K562 (cell line): ENCODE measurements at regions not wholly inside any gene's neighbourhood (a gene's known extent, or its start where the extent isn't known, plus 50 kb on each side); places are given as distances from the start of the nearest gene placed in this dataset.

Experiments used
- ATAC-seq: fragments of 200-7000 bp; cut with Tn5 transposase; 3 replicates; pipeline ENCODE4 v1.9.1; 2020; ENCODE audit warnings: moderate library complexity
- BruUV-seq: library from RNA; stranded (reverse); fragments of 400-500 nt; replicated peaks from 2 replicates; lab custom pipeline; 2021; lab: Mats Ljungman, UMichigan
- CTCF ChIA-PET: fragments of 300-600 bp; formaldehyde crosslinking; extraction: SDS; loops from one replicate; lab custom pipeline; 2021; ENCODE audit warnings: low intra/inter-chr PET ratio; lab: Yijun Ruan, JAX
- POLR2A ChIA-PET: fragments of 300-600, 350-650 bp; sonication (Branson Sonifier 250); formaldehyde crosslinking; extraction: SDS; loops from one replicate; lab custom pipeline; 2021; ENCODE audit warnings: antibody characterized with exemption, inconsistent platforms; lab: Yijun Ruan, JAX
- DNase-seq, 4 experiments: peaks; one replicate each; pipeline versions ENCODE4 v3.0.0 to v3.0.0-alpha.2; 2011 to 2018; ENCODE audit warnings: low spot score in 3 of 4, mixed read lengths in 3 of 4; ENCODE audit errors: extremely low read depth in 1 of 4
- FAIRE-seq: peaks from 2 replicates; lab custom pipeline; 2011; peaks lifted over from hg19 to GRCh38; lab: Jason Lieb, UNC
- H2AFZ ChIP-seq: 2 replicates; pipeline ENCODE4 v1.6.0; 2011; ENCODE audit warnings: low read depth, low read length, control low read depth, inconsistent platforms
- H3K27ac ChIP-seq: fragments of 200-600 bp; 3 replicates; pipeline ENCODE4 v1.8.0; 2011; ENCODE audit warnings: low read depth, mild to moderate bottlenecking, control low read depth, inconsistent platforms, low read length, moderate library complexity, mixed read lengths; ENCODE audit errors: extremely low read depth
- H3K27me3 ChIP-seq, 2 experiments: fragments of 300-600 bp in 1 of 2; 2 replicates in 1 of 2; 3 replicates in 1 of 2; pipeline versions ENCODE4 v1.6.0 to v1.8.0; 2011; ENCODE audit warnings: inconsistent platforms in 2 of 2, low read length in 2 of 2, mild to moderate bottlenecking in 1 of 2, mixed read lengths in 1 of 2, moderate library complexity in 1 of 2; ENCODE audit not compliant: control insufficient read depth in 2 of 2, insufficient read depth in 2 of 2
- H3K36me3 ChIP-seq: fragments of 300-600 bp; 3 replicates; pipeline ENCODE4 v1.8.0; 2011; ENCODE audit warnings: mild to moderate bottlenecking, low read length, inconsistent platforms; ENCODE audit not compliant: control insufficient read depth, insufficient read depth
- H3K4me1 ChIP-seq, 2 experiments: fragments of 200-600 bp in 1 of 2; replicated peaks in 1 of 2; 2 replicates in 1 of 2; 3 replicates in 1 of 2; pipeline versions ENCODE4 v1.5.1 to v1.8.0; 2011; ENCODE audit warnings: inconsistent platforms in 2 of 2, low read length in 2 of 2, mild to moderate bottlenecking in 1 of 2, mixed read lengths in 1 of 2, moderate library complexity in 1 of 2; ENCODE audit not compliant: control insufficient read depth in 2 of 2, insufficient read depth in 2 of 2
- H3K4me2 ChIP-seq: 2 replicates; pipeline ENCODE4 v1.6.1; 2011; ENCODE audit warnings: low read length, control low read depth, inconsistent platforms, mixed read lengths; ENCODE audit not compliant: insufficient read depth
- H3K4me3 ChIP-seq: fragments of 200-600 bp; sonication (generic), shearing (Covaris generic); 2 replicates; pipeline ENCODE4 v1.5.1; 2016; ENCODE audit warnings: control low read depth, inconsistent platforms
- H3K79me2 ChIP-seq: fragments of 200-600 bp; 3 replicates; pipeline ENCODE4 v1.8.0; 2011; ENCODE audit warnings: low read length, inconsistent platforms; ENCODE audit not compliant: control insufficient read depth, insufficient read depth
- H3K9ac ChIP-seq, 2 experiments: 2 replicates each; pipeline versions ENCODE4 v1.6.0 to v1.6.1; 2011; ENCODE audit warnings: low read depth in 2 of 2, low read length in 2 of 2, control low read depth in 1 of 2, inconsistent platforms in 1 of 2, mild to moderate bottlenecking in 1 of 2, mixed read lengths in 1 of 2; ENCODE audit not compliant: insufficient read depth in 1 of 2
- H3K9me1 ChIP-seq: one replicate; pipeline ENCODE4 v1.6.0; 2011; ENCODE audit warnings: inconsistent platforms, mild to moderate bottlenecking, low read length, moderate library complexity; ENCODE audit not compliant: control insufficient read depth, insufficient read depth
- H3K9me3 ChIP-seq: replicated peaks from 2 replicates; pipeline ENCODE4 v1.5.1; 2011; ENCODE audit warnings: low read depth, low read length, inconsistent platforms; ENCODE audit not compliant: control insufficient read depth, insufficient read depth
- H4K20me1 ChIP-seq: replicated peaks from 2 replicates; pipeline ENCODE4 v1.6.1; 2011; ENCODE audit warnings: low read length, inconsistent platforms, mixed read lengths; ENCODE audit not compliant: control insufficient read depth, insufficient read depth
- ESRRB ChIP-seq: fragments of 250-450 bp; sonication (Bioruptor Pico); IDR thresholded peaks from 2 replicates; pipeline ENCODE4 v1.5.0; 2020; ENCODE audit warnings: mild to moderate bottlenecking, moderate library complexity, borderline replicate concordance
- PTTG1 ChIP-seq: fragments of 450-650 bp; IDR thresholded peaks from 2 replicates; pipeline ENCODE4 v1.6.1; 2016; ENCODE audit warnings: low read depth, mild to moderate bottlenecking, missing genetic modification characterization, missing compliant biosample characterization
- in situ Hi-C: fragments of 300-500 bp; cut with MboI; formaldehyde crosslinking; loops from 4 replicates; pipeline ENCODE4 v1.15.0; 2018; ENCODE audit warnings: inconsistent platforms, mixed read lengths
- intact Hi-C: fragments of 100-400 bp; cut with micrococcal nuclease; formaldehyde crosslinking; loops from 2 replicates; pipeline ENCODE4 v1.14.2; 2022
- TF ChIP-seq, protein P1 (sequence below), 2 experiments: fragments of 150-350 bp in 1 of 2; IDR thresholded peaks; 2 replicates each; pipeline ENCODE4 v1.6.1; 2012 to 2016; ENCODE audit warnings: low read depth in 2 of 2, low read length in 2 of 2, mild to moderate bottlenecking in 1 of 2, moderate library complexity in 1 of 2
- TF ChIP-seq, protein P2 (sequence below): sonication (generic); formaldehyde crosslinking; IDR thresholded peaks from 2 replicates; pipeline ENCODE4 v1.8.1; 2023; ENCODE audit warnings: mild to moderate bottlenecking, missing genetic modification reagents

DNA sequence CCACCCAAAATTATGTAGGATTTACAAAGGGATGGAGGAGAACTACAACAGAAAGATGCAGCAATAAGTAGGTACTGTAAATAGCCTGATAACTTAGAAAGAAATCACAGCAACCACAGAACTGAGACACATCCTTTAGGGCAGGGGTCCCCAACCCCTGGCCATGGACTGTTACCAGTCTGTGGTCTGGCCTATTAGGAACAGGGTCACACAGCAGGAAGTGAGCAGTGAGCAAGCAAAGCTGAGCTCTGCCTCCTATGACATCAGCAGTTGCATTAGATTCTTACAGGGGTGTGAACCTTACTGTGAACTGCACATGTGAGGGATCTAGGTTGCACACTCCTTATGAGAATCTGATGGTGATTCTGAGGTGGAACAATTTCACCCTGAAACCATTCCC is 997.6 kb downstream of the DIAPH3 start:
- Histone ChIP-seq H3K9ac (no peak overlapping the region), H3K4me2 (no peak overlapping the region), H3K27me3 (no peaks in the 10 kb centered on the region), H2AFZ (no peak overlapping the region), H3K9me1 (no peaks in the 10 kb centered on the region), H4K20me1 (no peaks in the 10 kb centered on the region), H3K36me3 (no peaks in the 10 kb centered on the region), H3K4me3 (no peak overlapping the region), H3K79me2 (no peaks in the 10 kb centered on the region), H3K4me1 (no peaks in the 10 kb centered on the region), H3K9me3 (no peaks in the 10 kb centered on the region), H3K27ac (no peak overlapping the region)
- intact Hi-C loops = no loop called here
- no TSS peak for BruUV-seq
- in situ Hi-C loops = no loop called here
- ATAC-seq (no peak), DNase-seq (no peak), FAIRE-seq (no peak)
- ChIA-PET CTCF (no interaction called here), POLR2A (no interaction called here)
- TF ChIP-seq PTTG1 = no peak
- TF ChIP-seq, protein P1, sequence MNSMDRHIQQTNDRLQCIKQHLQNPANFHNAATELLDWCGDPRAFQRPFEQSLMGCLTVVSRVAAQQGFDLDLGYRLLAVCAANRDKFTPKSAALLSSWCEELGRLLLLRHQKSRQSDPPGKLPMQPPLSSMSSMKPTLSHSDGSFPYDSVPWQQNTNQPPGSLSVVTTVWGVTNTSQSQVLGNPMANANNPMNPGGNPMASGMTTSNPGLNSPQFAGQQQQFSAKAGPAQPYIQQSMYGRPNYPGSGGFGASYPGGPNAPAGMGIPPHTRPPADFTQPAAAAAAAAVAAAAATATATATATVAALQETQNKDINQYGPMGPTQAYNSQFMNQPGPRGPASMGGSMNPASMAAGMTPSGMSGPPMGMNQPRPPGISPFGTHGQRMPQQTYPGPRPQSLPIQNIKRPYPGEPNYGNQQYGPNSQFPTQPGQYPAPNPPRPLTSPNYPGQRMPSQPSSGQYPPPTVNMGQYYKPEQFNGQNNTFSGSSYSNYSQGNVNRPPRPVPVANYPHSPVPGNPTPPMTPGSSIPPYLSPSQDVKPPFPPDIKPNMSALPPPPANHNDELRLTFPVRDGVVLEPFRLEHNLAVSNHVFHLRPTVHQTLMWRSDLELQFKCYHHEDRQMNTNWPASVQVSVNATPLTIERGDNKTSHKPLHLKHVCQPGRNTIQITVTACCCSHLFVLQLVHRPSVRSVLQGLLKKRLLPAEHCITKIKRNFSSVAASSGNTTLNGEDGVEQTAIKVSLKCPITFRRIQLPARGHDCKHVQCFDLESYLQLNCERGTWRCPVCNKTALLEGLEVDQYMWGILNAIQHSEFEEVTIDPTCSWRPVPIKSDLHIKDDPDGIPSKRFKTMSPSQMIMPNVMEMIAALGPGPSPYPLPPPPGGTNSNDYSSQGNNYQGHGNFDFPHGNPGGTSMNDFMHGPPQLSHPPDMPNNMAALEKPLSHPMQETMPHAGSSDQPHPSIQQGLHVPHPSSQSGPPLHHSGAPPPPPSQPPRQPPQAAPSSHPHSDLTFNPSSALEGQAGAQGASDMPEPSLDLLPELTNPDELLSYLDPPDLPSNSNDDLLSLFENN (IDR thresholded peaks at IDR 0.05; ENCODE audit: low read depth in 2 of 2, low read length in 2 of 2) = no peak
- TF ChIP-seq, protein P2, sequence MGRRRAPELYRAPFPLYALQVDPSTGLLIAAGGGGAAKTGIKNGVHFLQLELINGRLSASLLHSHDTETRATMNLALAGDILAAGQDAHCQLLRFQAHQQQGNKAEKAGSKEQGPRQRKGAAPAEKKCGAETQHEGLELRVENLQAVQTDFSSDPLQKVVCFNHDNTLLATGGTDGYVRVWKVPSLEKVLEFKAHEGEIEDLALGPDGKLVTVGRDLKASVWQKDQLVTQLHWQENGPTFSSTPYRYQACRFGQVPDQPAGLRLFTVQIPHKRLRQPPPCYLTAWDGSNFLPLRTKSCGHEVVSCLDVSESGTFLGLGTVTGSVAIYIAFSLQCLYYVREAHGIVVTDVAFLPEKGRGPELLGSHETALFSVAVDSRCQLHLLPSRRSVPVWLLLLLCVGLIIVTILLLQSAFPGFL = no peak
- TF ChIP-seq ESRRB (CRISPR knock-in tag) = no peak
